ENCODE measurements at regions not wholly inside any gene's neighbourhood (a gene's known extent, or its start where the extent isn't known, plus 50 kb on each side); places are given as distances from the start of the nearest gene placed in this dataset.

GRCh38 chr22:26901198-26901816 lies 243.9 kb downstream of the MIAT start:
- intact Hi-C loops (cut with DNase I), result no loop called here
- 66 to 77% (median 73%) methylated on average over 11 to 20 of the region's 20 CpGs for WGBS, 4 donors
- TF ChIP-seq CTCF (IDR thresholded peaks at IDR 0.05), result no peak
- TF ChIP-seq POLR2A (IDR thresholded peaks at IDR 0.05), result no peak

GRCh38 chr22:26902401-26903029 lies 245.1 kb downstream of the MIAT start:
- WGBS, 4 donors, result 53 to 63% (median 58%) methylated on average over 6 to 7 of the region's 7 CpGs
- Histone ChIP-seq H3K36me3 (replicated peaks in 1 of 2) (no peaks in the 10 kb centered on the region), H3K27ac (no peak overlapping the region), H3K4me3 (no peak overlapping the region), H3K27me3 (no peaks in the 10 kb centered on the region), H3K9me3 (replicated peaks in 1 of 3) (no peaks in the 10 kb centered on the region), H3K4me1 (replicated peaks in 1 of 2) (no peaks in the 10 kb centered on the region)
- TF ChIP-seq POLR2A (IDR thresholded peaks at IDR 0.05) (no peak), CTCF (IDR thresholded peaks at IDR 0.05) (no peak)
- intact Hi-C loops (cut with DNase I), result no loop called here
- DNase-seq, result no peak

More at GRCh38 chr22:26901198-26901816, 243.9 kb downstream of the MIAT start:
- Histone ChIP-seq H3K4me1 (replicated peaks in 1 of 2) (no peaks in the 10 kb centered on the region), H3K27ac (no peak overlapping the region), H3K9me3 (replicated peaks in 1 of 3) (no peaks in the 10 kb centered on the region), H3K4me3 (no peak overlapping the region), H3K27me3 (no peaks in the 10 kb centered on the region), H3K36me3 (replicated peaks in 1 of 2) (no peaks in the 10 kb centered on the region)
- DNase-seq, result peak in 3 of 7 donors; percentile 28 to 32 (median 29)

GRCh38 chr22:26903030-26903856 lies 245.9 kb downstream of the MIAT start:
- no peak for DNase-seq
- 40 to 59% (median 45%) methylated on average over 30 to 36 of the region's 36 CpGs for WGBS, 4 donors
- no peaks in the 10 kb centered on the region for H3K27me3 ChIP-seq
- no peak overlapping the region for H3K27ac ChIP-seq
- H3K9me3 ChIP-seq (replicated peaks in 1 of 3), result no peaks in the 10 kb centered on the region
- H3K4me1 ChIP-seq (replicated peaks in 1 of 2), result no peaks in the 10 kb centered on the region
- intact Hi-C loops (cut with DNase I), result no loop called here
- no peaks in the 10 kb centered on the region for H3K36me3 ChIP-seq (replicated peaks in 1 of 2)
- TF ChIP-seq POLR2A (IDR thresholded peaks at IDR 0.05), result no peak
- no peak overlapping the region for H3K4me3 ChIP-seq

GRCh38 chr22:26904483-26904882 lies 247.1 kb downstream of the MIAT start:
- no peaks in the 10 kb centered on the region for H3K9me3 ChIP-seq (replicated peaks in 1 of 3)
- intact Hi-C loops (cut with DNase I), result no loop called here
- TF ChIP-seq POLR2A (IDR thresholded peaks at IDR 0.05) (no peak), CTCF (IDR thresholded peaks at IDR 0.05) (no peak)
- 68 to 78% (median 73%) methylated on average over 3 of the region's 3 CpGs for WGBS, 4 donors
- H3K4me1 ChIP-seq (replicated peaks in 1 of 2), result no peaks in the 10 kb centered on the region
- no peak overlapping the region for H3K27ac ChIP-seq
- H3K4me3 ChIP-seq, result no peak overlapping the region
- H3K36me3 ChIP-seq (replicated peaks in 1 of 2), result no peaks in the 10 kb centered on the region
- DNase-seq, result no peak
- H3K27me3 ChIP-seq, result no peaks in the 10 kb centered on the region

All from adrenal gland (tissue), 9 donors.